SK-N-SH treated with all-trans-retinoic acid at 6 μM for 48 hours (cell line): ENCODE measurements at regions not wholly inside any gene's neighbourhood (a gene's known extent, or its start where the extent isn't known, plus 50 kb on each side); places are given as distances from the start of the nearest gene placed in this dataset.

ENCODE experiments used
- ATAC-seq: fragments of 200-7000 bp; cut with Tn5 transposase; 3 replicates; pipeline ENCODE4 v1.9.1; 2020; ENCODE audit warnings: mild to moderate bottlenecking, moderate library complexity
- ARNTL ChIP-seq: fragments of 450-650 bp; formaldehyde crosslinking; IDR thresholded peaks from 2 replicates; pipeline ENCODE4 v1.5.0; 2020; ENCODE audit warnings: low read depth, mild to moderate bottlenecking, moderate library complexity, borderline replicate concordance
- CSDC2 ChIP-seq: fragments of 250-450 bp; sonication (Bioruptor Pico); IDR thresholded peaks from 2 replicates; pipeline ENCODE4 v1.5.0; 2020; ENCODE audit warnings: mild to moderate bottlenecking, moderate library complexity
- ESRRG ChIP-seq: fragments of 250-450 bp; sonication (Bioruptor Pico); IDR thresholded peaks from 2 replicates; pipeline ENCODE4 v1.6.1; 2021; ENCODE audit warnings: mild to moderate bottlenecking
- ISL1 ChIP-seq: fragments of 250-450 bp; sonication (Bioruptor Pico); IDR thresholded peaks from 2 replicates; pipeline ENCODE4 v2.1.2; 2022; ENCODE audit warnings: mild to moderate bottlenecking, moderate library complexity
- PPARA ChIP-seq: fragments of 250-450 bp; sonication (Bioruptor Pico); IDR thresholded peaks from 2 replicates; pipeline ENCODE4 v1.5.0; 2020; ENCODE audit warnings: mild to moderate bottlenecking, borderline replicate concordance
- RARB ChIP-seq: fragments of 250-450 bp; sonication (Bioruptor Pico); IDR thresholded peaks from 2 replicates; pipeline ENCODE4 v1.8.0; 2021; ENCODE audit warnings: mild to moderate bottlenecking, moderate library complexity
- SNAI2 ChIP-seq: fragments of 250-450 bp; sonication (Bioruptor Pico); IDR thresholded peaks from 2 replicates; pipeline ENCODE4 v1.5.0; 2020; ENCODE audit warnings: mild to moderate bottlenecking, moderate library complexity
- TOX ChIP-seq: fragments of 250-450 bp; sonication (Bioruptor Pico); IDR thresholded peaks from 2 replicates; pipeline ENCODE4 v1.8.0; 2021; ENCODE audit warnings: mild to moderate bottlenecking, moderate library complexity, borderline replicate concordance
- ZC3H10 ChIP-seq: fragments of 250-450 bp; sonication (Bioruptor Pico); IDR thresholded peaks from 2 replicates; pipeline ENCODE4 v1.5.1; 2021; ENCODE audit warnings: mild to moderate bottlenecking, moderate library complexity
- ZFP3 ChIP-seq: fragments of 250-450 bp; sonication (Bioruptor Pico); IDR thresholded peaks from 2 replicates; pipeline ENCODE4 v1.5.0; 2020; ENCODE audit warnings: mild to moderate bottlenecking, moderate library complexity
- ZFP30 ChIP-seq: fragments of 450-650 bp; formaldehyde crosslinking; IDR thresholded peaks from 2 replicates; pipeline ENCODE4 v1.5.0; 2022; ENCODE audit warnings: mild to moderate bottlenecking, moderate library complexity
- ZNF565 ChIP-seq: fragments of 450-650 bp; formaldehyde crosslinking; conservative IDR thresholded peaks from 2 replicates; pipeline ENCODE4 v1.5.0; 2020; ENCODE audit warnings: low read depth, mild to moderate bottlenecking, moderate library complexity
- ZNF8 ChIP-seq: fragments of 450-650 bp; formaldehyde crosslinking; IDR thresholded peaks from 2 replicates; pipeline ENCODE4 v1.5.0; 2020; ENCODE audit warnings: mild to moderate bottlenecking, moderate library complexity
- TF ChIP-seq, protein P1 (sequence below): fragments of 250-450 bp; sonication (Bioruptor Pico); IDR thresholded peaks from 2 replicates; pipeline ENCODE4 v1.8.0; 2021; ENCODE audit warnings: low read depth, mild to moderate bottlenecking, moderate library complexity, borderline replicate concordance
- TF ChIP-seq, protein P2 (sequence below): fragments of 250-450 bp; sonication (Bioruptor Pico); IDR thresholded peaks from 2 replicates; pipeline ENCODE4 v1.5.1; 2021; ENCODE audit warnings: mild to moderate bottlenecking, moderate library complexity
- TF ChIP-seq, protein P3 (sequence below): fragments of 250-450 bp; sonication (Bioruptor Pico); IDR thresholded peaks from 2 replicates; pipeline ENCODE4 v1.8.0; 2020; ENCODE audit warnings: mild to moderate bottlenecking, moderate library complexity, borderline replicate concordance

DNA sequence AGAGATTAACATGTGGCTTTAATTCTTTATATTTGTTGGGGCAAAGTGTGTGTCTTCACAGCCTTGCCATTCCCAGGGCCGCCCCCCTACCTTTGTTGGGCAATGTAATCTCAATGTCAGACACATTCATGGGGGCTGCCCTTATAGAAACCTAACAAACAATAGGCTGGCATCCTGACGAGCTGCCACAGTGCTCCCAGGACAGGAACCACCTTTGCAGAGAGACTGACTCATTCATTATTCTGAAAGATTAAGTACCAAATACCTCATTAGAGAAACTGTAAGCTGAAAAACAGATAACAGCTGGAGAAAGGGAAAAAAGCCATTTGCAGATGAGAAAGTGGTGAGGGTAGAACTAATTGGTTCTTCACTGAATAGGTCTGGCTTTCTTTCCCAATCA, 1587.5 kb upstream of the PIK3C3 start (continued):
- no peak for TF ChIP-seq ZNF565 (CRISPR knock-in tag)

DNA sequence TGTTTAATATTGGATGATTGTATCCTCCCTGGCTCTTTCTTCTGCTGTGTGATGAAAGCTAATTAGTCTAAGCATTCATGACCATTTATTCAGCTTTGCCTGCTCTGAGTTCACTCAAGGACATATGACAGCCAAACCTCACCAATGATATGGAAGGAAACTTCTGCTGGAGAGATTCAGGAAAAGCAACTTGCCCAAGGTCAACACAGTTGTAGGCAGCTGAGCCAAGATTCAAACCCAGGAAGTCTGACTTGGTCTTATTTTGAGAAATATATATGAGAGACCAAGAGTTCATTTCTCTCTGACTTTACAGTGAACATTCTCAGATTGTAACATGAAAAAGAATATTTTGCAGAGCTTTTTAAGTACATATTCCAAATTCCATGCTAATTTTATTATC, 1588.5 kb upstream of the PIK3C3 start:
- no peak for TF ChIP-seq PPARA (CRISPR knock-in tag)

DNA sequence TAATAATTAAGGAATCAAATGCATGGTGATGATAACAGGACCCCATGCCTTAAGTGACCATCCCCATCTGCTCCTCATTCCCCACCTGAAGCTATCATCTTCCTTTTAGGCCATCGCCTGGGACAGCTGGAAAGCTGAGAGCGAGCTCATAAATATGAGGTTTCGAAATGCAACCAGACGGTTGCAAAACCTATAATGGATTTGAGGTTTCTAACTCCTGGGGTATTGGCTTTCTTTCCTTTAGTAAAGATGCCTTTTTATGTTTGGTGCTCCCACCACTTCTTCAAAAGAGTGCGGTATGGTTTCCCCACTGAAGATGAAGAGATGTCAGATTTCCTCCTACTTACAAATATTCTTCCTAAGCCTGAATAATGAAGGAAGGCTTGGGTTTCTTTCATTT, 1589.5 kb upstream of the PIK3C3 start:
- ATAC-seq: no peak

More for the DNA sequence above, 1588.5 kb upstream of the PIK3C3 start:
- no peak for ATAC-seq

DNA sequence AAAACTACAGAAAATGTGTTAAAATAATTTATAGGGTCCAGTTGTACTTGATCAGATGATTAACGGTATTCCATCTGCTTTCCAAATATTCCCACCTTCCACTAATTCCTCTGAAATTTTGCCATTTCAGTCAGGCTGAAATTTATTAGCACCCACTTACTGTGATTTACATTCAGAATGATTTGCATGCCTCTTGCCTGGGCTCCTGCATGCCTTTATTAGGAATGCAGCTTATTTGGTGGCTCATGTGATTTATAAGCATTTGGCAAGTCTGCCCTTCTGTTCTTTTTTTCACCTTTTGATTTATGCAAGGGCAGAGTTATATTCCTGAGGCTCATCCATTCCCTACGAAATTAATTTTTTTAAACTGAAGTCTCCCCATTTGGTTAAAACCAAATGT, 1594.5 kb upstream of the PIK3C3 start:
- TF ChIP-seq ISL1 (CRISPR knock-in tag) (no peak), ZC3H10 (CRISPR knock-in tag) (no peak), PPARA (CRISPR knock-in tag) (no peak), SNAI2 (CRISPR knock-in tag) (no peak), CSDC2 (CRISPR knock-in tag) (no peak), ZFP3 (CRISPR knock-in tag) (no peak), RARB (CRISPR knock-in tag) (no peak), ESRRG (CRISPR knock-in tag) (no peak)
- TF ChIP-seq, protein P1, sequence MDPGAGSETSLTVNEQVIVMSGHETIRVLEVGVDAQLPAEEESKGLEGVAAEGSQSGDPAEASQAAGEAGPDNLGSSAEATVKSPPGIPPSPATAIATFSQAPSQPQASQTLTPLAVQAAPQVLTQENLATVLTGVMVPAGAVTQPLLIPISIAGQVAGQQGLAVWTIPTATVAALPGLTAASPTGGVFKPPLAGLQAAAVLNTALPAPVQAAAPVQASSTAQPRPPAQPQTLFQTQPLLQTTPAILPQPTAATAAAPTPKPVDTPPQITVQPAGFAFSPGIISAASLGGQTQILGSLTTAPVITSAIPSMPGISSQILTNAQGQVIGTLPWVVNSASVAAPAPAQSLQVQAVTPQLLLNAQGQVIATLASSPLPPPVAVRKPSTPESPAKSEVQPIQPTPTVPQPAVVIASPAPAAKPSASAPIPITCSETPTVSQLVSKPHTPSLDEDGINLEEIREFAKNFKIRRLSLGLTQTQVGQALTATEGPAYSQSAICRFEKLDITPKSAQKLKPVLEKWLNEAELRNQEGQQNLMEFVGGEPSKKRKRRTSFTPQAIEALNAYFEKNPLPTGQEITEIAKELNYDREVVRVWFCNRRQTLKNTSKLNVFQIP (CRISPR knock-in tag): no peak
- TF ChIP-seq, protein P2, sequence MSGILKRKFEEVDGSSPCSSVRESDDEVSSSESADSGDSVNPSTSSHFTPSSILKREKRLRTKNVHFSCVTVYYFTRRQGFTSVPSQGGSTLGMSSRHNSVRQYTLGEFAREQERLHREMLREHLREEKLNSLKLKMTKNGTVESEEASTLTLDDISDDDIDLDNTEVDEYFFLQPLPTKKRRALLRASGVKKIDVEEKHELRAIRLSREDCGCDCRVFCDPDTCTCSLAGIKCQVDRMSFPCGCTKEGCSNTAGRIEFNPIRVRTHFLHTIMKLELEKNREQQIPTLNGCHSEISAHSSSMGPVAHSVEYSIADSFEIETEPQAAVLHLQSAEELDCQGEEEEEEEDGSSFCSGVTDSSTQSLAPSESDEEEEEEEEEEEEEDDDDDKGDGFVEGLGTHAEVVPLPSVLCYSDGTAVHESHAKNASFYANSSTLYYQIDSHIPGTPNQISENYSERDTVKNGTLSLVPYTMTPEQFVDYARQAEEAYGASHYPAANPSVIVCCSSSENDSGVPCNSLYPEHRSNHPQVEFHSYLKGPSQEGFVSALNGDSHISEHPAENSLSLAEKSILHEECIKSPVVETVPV (CRISPR knock-in tag): no peak
- no peak for ATAC-seq

More for the DNA sequence above, 1589.5 kb upstream of the PIK3C3 start:
- TF ChIP-seq ARNTL (CRISPR knock-in tag) (no peak), CSDC2 (CRISPR knock-in tag) (no peak), ZFP30 (CRISPR knock-in tag) (no peak), ISL1 (CRISPR knock-in tag) (no peak), TOX (CRISPR knock-in tag) (no peak), RARB (CRISPR knock-in tag) (no peak), ZNF565 (CRISPR knock-in tag) (no peak), ZNF8 (CRISPR knock-in tag) (no peak), ESRRG (CRISPR knock-in tag) (no peak), ZC3H10 (CRISPR knock-in tag) (no peak)
- TF ChIP-seq, protein P1 (CRISPR knock-in tag): no peak
- TF ChIP-seq, protein P2 (CRISPR knock-in tag): no peak
- TF ChIP-seq, protein P3, sequence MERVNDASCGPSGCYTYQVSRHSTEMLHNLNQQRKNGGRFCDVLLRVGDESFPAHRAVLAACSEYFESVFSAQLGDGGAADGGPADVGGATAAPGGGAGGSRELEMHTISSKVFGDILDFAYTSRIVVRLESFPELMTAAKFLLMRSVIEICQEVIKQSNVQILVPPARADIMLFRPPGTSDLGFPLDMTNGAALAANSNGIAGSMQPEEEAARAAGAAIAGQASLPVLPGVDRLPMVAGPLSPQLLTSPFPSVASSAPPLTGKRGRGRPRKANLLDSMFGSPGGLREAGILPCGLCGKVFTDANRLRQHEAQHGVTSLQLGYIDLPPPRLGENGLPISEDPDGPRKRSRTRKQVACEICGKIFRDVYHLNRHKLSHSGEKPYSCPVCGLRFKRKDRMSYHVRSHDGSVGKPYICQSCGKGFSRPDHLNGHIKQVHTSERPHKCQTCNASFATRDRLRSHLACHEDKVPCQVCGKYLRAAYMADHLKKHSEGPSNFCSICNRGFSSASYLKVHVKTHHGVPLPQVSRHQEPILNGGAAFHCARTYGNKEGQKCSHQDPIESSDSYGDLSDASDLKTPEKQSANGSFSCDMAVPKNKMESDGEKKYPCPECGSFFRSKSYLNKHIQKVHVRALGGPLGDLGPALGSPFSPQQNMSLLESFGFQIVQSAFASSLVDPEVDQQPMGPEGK (CRISPR knock-in tag): no peak

DNA sequence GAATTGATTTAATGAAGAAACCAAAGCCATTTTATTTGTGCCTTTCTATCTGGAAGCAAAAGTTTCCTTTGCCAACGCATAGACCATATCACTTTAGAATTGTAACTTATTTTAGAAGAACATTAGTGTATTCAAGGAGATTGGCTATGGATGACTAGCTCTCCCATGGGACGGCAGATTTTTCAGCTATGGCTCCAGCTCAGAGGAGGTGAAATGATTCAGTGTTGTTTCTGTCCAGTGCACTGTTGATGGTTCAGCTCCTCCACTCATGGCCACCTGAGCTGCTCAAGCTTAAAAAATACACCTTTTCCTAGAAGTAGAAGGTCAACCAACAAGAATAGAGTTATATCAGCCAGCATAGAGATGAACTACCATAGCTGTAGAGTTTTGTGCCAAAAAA, 1597.5 kb upstream of the PIK3C3 start:
- TF ChIP-seq RARB (CRISPR knock-in tag) (no peak), ZNF565 (CRISPR knock-in tag) (no peak), CSDC2 (CRISPR knock-in tag) (no peak)
- TF ChIP-seq, all 23 proteins: peak for 0
- ATAC-seq: no peak
